OCI-M1 (cell line): ENCODE measurements at regions not wholly inside any gene's neighbourhood (a gene's known extent, or its start where the extent isn't known, plus 50 kb on each side); places are given as distances from the start of the nearest gene placed in this dataset.
"Not testable (repeated sequence)": the region's sequence is repeated elsewhere in the genome, so short reads cannot be mapped to it uniquely, and the experiment has no call there.

Source experiments
- DNase-seq: peaks from one replicate; lab custom pipeline; 2025; lab: John Stamatoyannopoulos, UW

GRCh38 chr10:35263827-35264226 is 72.5 kb upstream of the CCNY start:
- not testable (repeated sequence) for DNase-seq

- not testable (repeated sequence) for DNase-seq
These were observed 71.7 kb upstream of the CCNY start for GRCh38 chr10:35264636-35265035.

- no peak for DNase-seq
These were observed 70.9 kb upstream of the CCNY start for GRCh38 chr10:35265435-35265834.

- no peak for DNase-seq
These were observed 68.0 kb upstream of the CCNY start for GRCh38 chr10:35268323-35268722.

- no peak for DNase-seq
These were observed 67.5 kb upstream of the CCNY start for GRCh38 chr10:35268791-35269257.

GRCh38 chr10:35270100-35270499 is 66.2 kb upstream of the CCNY start:
- DNase-seq, result peak; percentile 18

- DNase-seq, result no peak
These were observed 65.0 kb upstream of the CCNY start for GRCh38 chr10:35271086-35271858.

- DNase-seq, result not testable (repeated sequence)
These were observed 64.5 kb upstream of the CCNY start for GRCh38 chr10:35271859-35272165.

- not testable (repeated sequence) for DNase-seq
These were observed 63.9 kb upstream of the CCNY start for GRCh38 chr10:35272401-35272800.

GRCh38 chr10:35273994-35274393 is 62.3 kb upstream of the CCNY start:
- DNase-seq, result not testable (repeated sequence)

- no peak for DNase-seq
These were observed 61.7 kb upstream of the CCNY start for GRCh38 chr10:35274498-35275060.

GRCh38 chr10:35276889-35277288 is 59.4 kb upstream of the CCNY start:
- DNase-seq, result no peak

GRCh38 chr10:35280246-35280645 is 56.1 kb upstream of the CCNY start:
- DNase-seq, result not testable (repeated sequence)
